Stomach smooth muscle (tissue), 2 donors: ENCODE measurements at regions not wholly inside any gene's neighbourhood (a gene's known extent, or its start where the extent isn't known, plus 50 kb on each side); places are given as distances from the start of the nearest gene placed in this dataset.
"Not testable (repeated sequence)": the region's sequence is repeated elsewhere in the genome, so short reads cannot be mapped to it uniquely, and the experiment has no call there.

ENCODE experiments used
- H3K27ac ChIP-seq: one replicate; pipeline ENCODE4 v1.7.0; 2013; ENCODE audit warnings: mild to moderate bottlenecking, low read length, inconsistent platforms
- H3K27me3 ChIP-seq, 2 donors: one replicate each; pipeline ENCODE4 v1.7.0; 2013; ENCODE audit warnings: low read length in 2 of 2; ENCODE audit not compliant: insufficient read depth in 2 of 2, control insufficient read depth in 1 of 2
- H3K36me3 ChIP-seq, 2 donors: one replicate each; pipeline ENCODE4 v1.7.0; 2013; ENCODE audit warnings: low read length in 2 of 2; ENCODE audit not compliant: control insufficient read depth in 2 of 2, insufficient read depth in 2 of 2
- H3K4me1 ChIP-seq: one replicate; pipeline ENCODE4 v1.7.0; 2013; ENCODE audit warnings: low read length; ENCODE audit not compliant: control insufficient read depth, insufficient read depth
- H3K4me3 ChIP-seq, 2 donors: one replicate each; pipeline ENCODE4 v1.7.0; 2013; ENCODE audit warnings: low read length in 2 of 2
- H3K9ac ChIP-seq, 2 donors: one replicate each; pipeline ENCODE4 v1.7.0; 2013; ENCODE audit warnings: low read length in 2 of 2, mild to moderate bottlenecking in 1 of 2
- H3K9me3 ChIP-seq, 2 donors: one replicate each; pipeline ENCODE4 v1.7.0; 2013; ENCODE audit warnings: low read length in 2 of 2; ENCODE audit not compliant: control insufficient read depth in 2 of 2
- donor health status: healthy.
- donor health status: Pancreatic carcinoma.

- H3K9me3 ChIP-seq = no peaks in the 10 kb centered on the region
These were observed 1834.0 kb upstream of the PCDH20 start for GRCh38 chr13:63249411-63250187.

DNA sequence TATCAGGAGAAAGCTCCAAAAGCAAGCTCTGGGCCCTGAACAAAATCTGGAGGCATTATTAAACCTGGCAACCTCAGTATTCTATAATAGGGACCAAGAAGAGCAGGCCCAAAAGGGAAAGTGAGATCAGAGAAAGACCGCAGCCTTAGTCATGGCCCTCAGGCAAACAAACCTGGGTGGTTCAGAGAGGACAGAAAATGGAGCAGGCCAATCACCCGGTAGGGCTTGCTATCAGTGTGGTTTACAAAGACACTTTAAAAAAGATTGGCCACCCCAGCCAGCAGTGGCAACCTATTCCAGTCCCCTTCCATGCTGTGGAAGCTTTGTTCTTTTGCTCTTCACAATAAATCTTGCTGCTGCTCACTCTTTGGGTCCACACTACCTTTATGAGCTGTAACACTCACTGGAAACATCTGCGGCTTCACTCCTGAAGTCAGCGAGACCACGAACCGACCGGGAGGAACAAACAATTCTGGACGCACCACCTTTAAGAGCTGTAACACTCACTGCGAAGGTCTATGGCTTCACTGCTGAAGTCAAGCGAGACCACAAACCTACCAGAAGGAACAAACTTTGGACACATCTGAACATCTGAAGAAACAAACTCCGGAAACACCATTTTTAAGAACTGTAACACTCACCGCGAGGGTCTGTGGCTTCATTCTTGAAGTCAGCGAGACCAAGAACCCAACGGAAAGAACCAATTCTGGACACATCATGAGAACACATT lies 1821.2 kb upstream of the PCDH20 start:
- H3K27me3 ChIP-seq, H3K4me3 ChIP-seq, H3K9me3 ChIP-seq, H3K9ac ChIP-seq, H3K36me3 ChIP-seq, H3K27ac ChIP-seq, H3K4me1 ChIP-seq: not testable (repeated sequence)

More at GRCh38 chr13:63249411-63250187, 1834.0 kb upstream of the PCDH20 start:
- no peaks in the 10 kb centered on the region for H3K27me3 ChIP-seq
- H3K36me3 ChIP-seq = no peaks in the 10 kb centered on the region
- H3K27ac ChIP-seq = no peak overlapping the region
- H3K9ac ChIP-seq = no peak overlapping the region
- H3K4me1 ChIP-seq = no peaks in the 10 kb centered on the region
- H3K4me3 ChIP-seq = no peak overlapping the region

DNA sequence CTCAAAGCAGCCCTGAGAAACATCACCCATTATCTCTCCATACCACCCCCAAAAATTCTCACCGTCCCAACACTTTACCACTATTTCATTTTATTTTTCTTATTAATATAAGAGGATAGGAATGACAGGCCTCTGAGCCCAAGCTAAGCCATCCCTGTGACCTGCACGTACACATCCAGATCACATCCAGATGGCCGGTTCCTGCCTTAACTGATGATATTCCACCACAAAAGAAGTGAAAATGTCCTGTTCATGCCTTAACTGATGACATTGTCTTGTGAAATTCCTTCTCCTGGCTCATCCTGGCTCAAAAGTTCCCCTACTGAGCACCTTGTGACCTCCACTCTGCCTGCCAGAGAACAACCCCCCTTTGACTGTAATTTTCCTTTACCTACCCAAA lies 1802.9 kb upstream of the PCDH20 start:
- H3K9me3 ChIP-seq, H3K9ac ChIP-seq, H3K27me3 ChIP-seq, H3K36me3 ChIP-seq, H3K4me3 ChIP-seq, H3K4me1 ChIP-seq, H3K27ac ChIP-seq: not testable (repeated sequence)

DNA sequence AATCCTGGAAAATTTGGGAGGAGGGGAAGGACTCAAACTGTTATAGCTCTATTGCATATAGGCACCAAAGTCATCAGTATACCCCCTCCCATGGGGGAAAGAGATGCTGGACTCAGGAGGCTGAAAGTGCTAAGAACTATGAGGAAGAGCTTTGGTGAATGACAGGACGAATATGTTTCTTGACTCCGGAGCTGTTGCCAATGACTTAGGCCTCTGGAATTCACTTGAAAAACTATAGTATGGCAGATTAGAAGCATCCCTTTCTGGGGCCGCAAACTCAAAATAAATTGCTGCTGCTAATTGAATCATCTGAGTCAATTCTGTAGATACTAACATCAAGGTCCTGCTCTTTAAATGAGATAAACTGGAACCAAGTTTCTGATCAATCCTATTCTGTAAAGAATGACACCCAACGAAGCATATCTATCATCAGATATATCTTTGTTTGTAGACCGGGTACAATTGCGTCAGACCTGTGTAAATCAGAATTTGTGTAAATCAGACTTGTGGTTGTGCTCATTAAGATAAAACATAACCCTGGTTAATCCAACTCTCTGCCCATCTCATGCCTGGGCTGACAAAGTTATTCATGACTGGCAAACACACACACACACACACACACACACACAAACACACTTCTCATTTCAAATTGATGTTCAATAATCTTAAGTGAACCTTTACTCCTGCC lies 1793.8 kb upstream of the PCDH20 start:
- Histone ChIP-seq H3K4me3 (no peak overlapping the region), H3K27ac (no peak overlapping the region), H3K27me3 (no peaks in the 10 kb centered on the region), H3K9me3 (no peaks in the 10 kb centered on the region), H3K36me3 (no peaks in the 10 kb centered on the region), H3K4me1 (no peaks in the 10 kb centered on the region), H3K9ac (no peak overlapping the region)

DNA sequence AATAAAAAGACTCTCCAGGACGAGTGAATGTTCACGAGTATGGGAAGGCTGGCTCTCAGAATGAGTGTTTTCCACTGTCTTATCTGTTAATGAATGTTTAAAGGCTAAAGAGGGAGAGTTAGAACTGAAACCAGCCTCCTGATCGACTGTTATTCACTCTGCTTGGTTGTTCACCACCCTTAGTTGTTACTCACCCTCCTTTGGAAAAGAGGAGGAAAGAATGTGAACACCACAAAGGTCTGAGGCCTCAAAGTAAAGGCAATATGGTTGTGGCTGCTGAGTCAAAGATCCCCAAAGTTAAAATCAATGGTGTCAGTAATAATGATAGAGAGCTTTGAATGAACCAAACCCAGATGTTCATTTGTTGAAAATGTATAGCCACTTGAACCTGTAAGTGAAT lies 1793.2 kb upstream of the PCDH20 start:
- Histone ChIP-seq H3K27me3 (no peaks in the 10 kb centered on the region), H3K9ac (no peak overlapping the region), H3K27ac (no peak overlapping the region), H3K36me3 (no peaks in the 10 kb centered on the region), H3K9me3 (no peaks in the 10 kb centered on the region), H3K4me1 (no peaks in the 10 kb centered on the region), H3K4me3 (no peak overlapping the region)

GRCh38 chr13:63206461-63206860 lies 1790.8 kb upstream of the PCDH20 start:
- Histone ChIP-seq H3K4me1 (no peaks in the 10 kb centered on the region), H3K36me3 (no peaks in the 10 kb centered on the region), H3K9me3 (no peaks in the 10 kb centered on the region), H3K27ac (no peak overlapping the region), H3K27me3 (no peaks in the 10 kb centered on the region), H3K4me3 (no peak overlapping the region), H3K9ac (no peak overlapping the region)

- Histone ChIP-seq H3K4me3 (no peak overlapping the region), H3K9ac (no peak overlapping the region), H3K36me3 (no peaks in the 10 kb centered on the region), H3K27me3 (no peaks in the 10 kb centered on the region), H3K27ac (no peak overlapping the region), H3K9me3 (no peaks in the 10 kb centered on the region), H3K4me1 (no peaks in the 10 kb centered on the region)
These were observed 1785.8 kb upstream of the PCDH20 start for GRCh38 chr13:63201493-63201892.

DNA sequence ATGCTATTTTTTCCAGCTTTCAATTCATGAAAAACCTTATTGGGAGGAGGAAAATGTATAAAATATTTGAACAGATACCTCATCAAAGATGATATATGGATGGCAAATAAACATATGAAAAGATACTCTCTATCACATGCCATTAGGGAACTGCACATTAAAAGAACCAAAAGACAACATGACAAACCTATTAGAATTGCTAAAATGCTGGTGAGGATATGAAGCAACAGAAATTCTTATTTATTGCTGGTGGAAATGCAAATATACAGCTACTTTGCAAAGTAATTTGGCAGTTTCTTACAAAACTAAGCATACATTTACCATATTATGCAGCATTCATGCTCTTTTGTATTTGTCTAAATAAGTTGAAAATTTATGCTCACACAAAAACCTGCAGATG lies 1783.9 kb upstream of the PCDH20 start:
- Histone ChIP-seq H3K27ac (no peak overlapping the region), H3K9ac (no peak overlapping the region), H3K4me1 (no peaks in the 10 kb centered on the region), H3K36me3 (no peaks in the 10 kb centered on the region), H3K9me3 (no peaks in the 10 kb centered on the region), H3K27me3 (no peaks in the 10 kb centered on the region), H3K4me3 (no peak overlapping the region)

GRCh38 chr13:63198071-63198470 lies 1782.4 kb upstream of the PCDH20 start:
- H3K36me3 ChIP-seq = no peaks in the 10 kb centered on the region

DNA sequence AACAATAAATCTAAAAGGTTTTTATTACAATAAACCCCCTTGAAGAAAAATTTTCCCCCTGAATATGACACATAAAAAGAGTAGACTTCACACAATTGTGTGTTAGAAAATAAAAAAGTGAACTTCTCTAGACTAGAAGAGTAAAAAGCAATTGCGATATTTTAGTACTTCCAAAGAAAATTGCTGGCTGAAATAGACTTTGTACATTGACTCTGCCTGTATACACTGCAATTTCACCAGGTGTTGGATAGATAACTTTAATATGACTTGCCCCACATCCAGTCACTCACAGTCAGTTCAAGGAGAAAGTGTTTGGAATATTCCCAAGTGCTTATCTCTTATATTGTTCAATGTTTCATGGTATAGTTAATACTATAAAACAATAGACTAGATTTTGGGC lies 1780.1 kb upstream of the PCDH20 start:
- Histone ChIP-seq H3K9me3 (no peaks in the 10 kb centered on the region), H3K9ac (no peak overlapping the region), H3K27me3 (no peaks in the 10 kb centered on the region), H3K27ac (no peak overlapping the region), H3K36me3 (no peaks in the 10 kb centered on the region), H3K4me3 (no peak overlapping the region), H3K4me1 (no peaks in the 10 kb centered on the region)

More at GRCh38 chr13:63198071-63198470, 1782.4 kb upstream of the PCDH20 start:
- Histone ChIP-seq H3K9me3 (no peaks in the 10 kb centered on the region), H3K9ac (no peak overlapping the region), H3K4me1 (no peaks in the 10 kb centered on the region), H3K27me3 (no peaks in the 10 kb centered on the region), H3K27ac (no peak overlapping the region), H3K4me3 (no peak overlapping the region)
